Small intestine (tissue), 7 donors: ENCODE measurements at regions not wholly inside any gene's neighbourhood (a gene's known extent, or its start where the extent isn't known, plus 50 kb on each side); places are given as distances from the start of the nearest gene placed in this dataset.
A peak's percentile ranks its signal among the peaks of the same experiment; 100 is the strongest.
"Not testable (repeated sequence)": the region's sequence is repeated elsewhere in the genome, so short reads cannot be mapped to it uniquely, and the experiment has no call there.

Experiments
- DNase-seq, 2 donors: peaks; one replicate each; pipeline versions ENCODE4 v3.0.0 to v3.0.0-alpha.2; 2013
- FAIRE-seq: peaks from 2 replicates; lab custom pipeline; 2012; peaks lifted over from hg19 to GRCh38; lab: Jason Lieb, UNC
- H3K27ac ChIP-seq, 3 donors: one replicate each; pipeline ENCODE4 v1.5.1; 2013; ENCODE audit warnings: low read length in 2 of 3, mild to moderate bottlenecking in 2 of 3, control low read depth in 1 of 3, inconsistent platforms in 1 of 3, low read depth in 1 of 3, moderate library complexity in 1 of 3
- H3K27me3 ChIP-seq, 3 donors: one replicate each; pipeline ENCODE4 v1.6.1; 2013; ENCODE audit warnings: low read length in 3 of 3, inconsistent platforms in 1 of 3; ENCODE audit not compliant: control insufficient read depth in 3 of 3, insufficient read depth in 3 of 3
- H3K36me3 ChIP-seq, 3 donors: one replicate each; pipeline ENCODE4 v1.6.1; 2013; ENCODE audit warnings: low read length in 3 of 3, inconsistent platforms in 1 of 3, low read depth in 1 of 3, mild to moderate bottlenecking in 1 of 3, moderate library complexity in 1 of 3; ENCODE audit not compliant: control insufficient read depth in 3 of 3, insufficient read depth in 2 of 3
- H3K4me1 ChIP-seq, 3 donors: one replicate each; pipeline ENCODE4 v1.6.1; 2013; ENCODE audit warnings: low read length in 2 of 3, inconsistent platforms in 1 of 3, low read depth in 1 of 3, mild to moderate bottlenecking in 1 of 3, moderate library complexity in 1 of 3; ENCODE audit not compliant: control insufficient read depth in 3 of 3, insufficient read depth in 2 of 3
- H3K4me3 ChIP-seq, 3 donors: one replicate each; pipeline ENCODE4 v1.5.1; 2013; ENCODE audit warnings: low read length in 3 of 3, control low read depth in 1 of 3, inconsistent platforms in 1 of 3, low read depth in 1 of 3, mild to moderate bottlenecking in 1 of 3, moderate library complexity in 1 of 3
- H3K9me3 ChIP-seq, 2 donors: one replicate each; pipeline ENCODE4 v1.6.1; 2013; ENCODE audit warnings: low read depth in 1 of 2, low read length in 1 of 2; ENCODE audit not compliant: control insufficient read depth in 2 of 2, insufficient read depth in 1 of 2
- WGBS, 3 donors: extraction: QIAGEN DNeasy Blood & Tissue Kit; methylation state at CpG; one replicate each; pipeline ENCODE4 v1.1.7; 2013; 5-methylcytosine and 5-hydroxymethylcytosine counted together
- donor health status: healthy with polysubstance abuse.
- donor health status: control.
- donor health status: control.
- donor health status: Bipolar disorder and iron deficiency.
- donor health status: healthy.

- Histone ChIP-seq H3K36me3 (no peaks in the 10 kb centered on the region), H3K4me1 (peaks cover 0 to 17% (median 11%) of the 10 kb centered on the region in 3 donors), H3K9me3 (no peaks in the 10 kb centered on the region), H3K4me3 (no peak overlapping the region), H3K27ac (no peak overlapping the region), H3K27me3 (no peaks in the 10 kb centered on the region)
- 31 to 63% (median 42%) methylated on average over 9 of the region's 9 CpGs for WGBS, 3 donors
- FAIRE-seq = no peak
- peak; percentile 55 to 77 for DNase-seq
Measured at GRCh38 chr3:150238048-150238802, 169.9 kb upstream of the TSC22D2 start.

GRCh38 chr3:150237490-150237889 is 170.6 kb upstream of the TSC22D2 start:
- no peak overlapping the region for H3K4me3 ChIP-seq
- DNase-seq (no peak), FAIRE-seq (no peak)
- 77 to 81% (median 80%) methylated on average over 3 of the region's 3 CpGs for WGBS, 3 donors
- no peak overlapping the region for H3K27ac ChIP-seq
- no peaks in the 10 kb centered on the region for H3K9me3 ChIP-seq
- no peaks in the 10 kb centered on the region for H3K36me3 ChIP-seq
- peaks cover 0 to 17% (median 11%) of the 10 kb centered on the region in 3 donors for H3K4me1 ChIP-seq
- no peaks in the 10 kb centered on the region for H3K27me3 ChIP-seq

- H3K9me3 ChIP-seq = no peaks in the 10 kb centered on the region
- H3K27me3 ChIP-seq = no peaks in the 10 kb centered on the region
- no peak for FAIRE-seq
- H3K4me3 ChIP-seq = no peak overlapping the region
- H3K36me3 ChIP-seq = no peaks in the 10 kb centered on the region
- peaks cover 0 to 17% (median 11%) of the 10 kb centered on the region in 3 donors for H3K4me1 ChIP-seq
- no peak for DNase-seq
- peak overlapping the region in 1 of 3 donors; percentile 11 for H3K27ac ChIP-seq
- WGBS, 3 donors = 77 to 89% (median 80%) methylated on average over 7 of the region's 7 CpGs
Measured at GRCh38 chr3:150236316-150237082, 171.6 kb upstream of the TSC22D2 start.

GRCh38 chr3:150235799-150236198 is 172.3 kb upstream of the TSC22D2 start:
- no peak overlapping the region for H3K4me3 ChIP-seq
- H3K4me1 ChIP-seq = peaks cover 0 to 17% (median 11%) of the 10 kb centered on the region in 3 donors
- H3K36me3 ChIP-seq = no peaks in the 10 kb centered on the region
- 60 to 88% (median 75%) methylated on average over 1 of the region's 1 CpG for WGBS, 3 donors
- DNase-seq (no peak), FAIRE-seq (no peak)
- no peaks in the 10 kb centered on the region for H3K9me3 ChIP-seq
- peak overlapping the region in 1 of 3 donors; percentile 24 for H3K27ac ChIP-seq
- no peaks in the 10 kb centered on the region for H3K27me3 ChIP-seq

- H3K36me3 ChIP-seq = no peaks in the 10 kb centered on the region
- no peaks in the 10 kb centered on the region for H3K27me3 ChIP-seq
- no peak for FAIRE-seq
- no peaks in the 10 kb centered on the region for H3K9me3 ChIP-seq
- peaks cover 0 to 6% (median 2%) of the 10 kb centered on the region in 3 donors for H3K4me1 ChIP-seq
- WGBS, 3 donors = 53 to 60% (median 56%) methylated on average over 4 of the region's 4 CpGs
- H3K27ac ChIP-seq = no peak overlapping the region
- H3K4me3 ChIP-seq = no peak overlapping the region
- DNase-seq = no peak
Measured at GRCh38 chr3:150232992-150233451, 175.1 kb upstream of the TSC22D2 start.

- 20 to 64% (median 32%) methylated on average over 5 of the region's 5 CpGs for WGBS, 3 donors
- peaks cover 0 to 2% (median 0%) of the 10 kb centered on the region in 3 donors for H3K4me1 ChIP-seq
- H3K36me3 ChIP-seq = no peaks in the 10 kb centered on the region
- DNase-seq (peak in 1 of 2 donors; percentile 78), FAIRE-seq (no peak)
- no peak overlapping the region for H3K4me3 ChIP-seq
- H3K9me3 ChIP-seq = no peaks in the 10 kb centered on the region
- H3K27ac ChIP-seq = no peak overlapping the region
- no peaks in the 10 kb centered on the region for H3K27me3 ChIP-seq
Measured at GRCh38 chr3:150230037-150230436, 178.1 kb upstream of the TSC22D2 start.

- 86 to 87% (median 87%) methylated on average over 6 of the region's 6 CpGs for WGBS, 3 donors
- H3K27ac ChIP-seq, H3K4me1 ChIP-seq, FAIRE-seq, DNase-seq, H3K27me3 ChIP-seq, H3K4me3 ChIP-seq, H3K36me3 ChIP-seq, H3K9me3 ChIP-seq: not testable (repeated sequence)
Measured at GRCh38 chr3:150228626-150229025, 179.5 kb upstream of the TSC22D2 start.

- no peaks in the 10 kb centered on the region for H3K36me3 ChIP-seq
- peaks cover 0 to 2% (median 0%) of the 10 kb centered on the region in 3 donors for H3K4me1 ChIP-seq
- H3K9me3 ChIP-seq = no peaks in the 10 kb centered on the region
- DNase-seq (peak; percentile 51 to 83), FAIRE-seq (no peak)
- no peak overlapping the region for H3K4me3 ChIP-seq
- no peak overlapping the region for H3K27ac ChIP-seq
- H3K27me3 ChIP-seq = no peaks in the 10 kb centered on the region
- 22 to 33% (median 30%) methylated on average over 5 of the region's 5 CpGs for WGBS, 3 donors
Measured at GRCh38 chr3:150227839-150228238, 180.3 kb upstream of the TSC22D2 start.
